ENCODE measurements at regions not wholly inside any gene's neighbourhood (a gene's known extent, or its start where the extent isn't known, plus 50 kb on each side); places are given as distances from the start of the nearest gene placed in this dataset.

DNA sequence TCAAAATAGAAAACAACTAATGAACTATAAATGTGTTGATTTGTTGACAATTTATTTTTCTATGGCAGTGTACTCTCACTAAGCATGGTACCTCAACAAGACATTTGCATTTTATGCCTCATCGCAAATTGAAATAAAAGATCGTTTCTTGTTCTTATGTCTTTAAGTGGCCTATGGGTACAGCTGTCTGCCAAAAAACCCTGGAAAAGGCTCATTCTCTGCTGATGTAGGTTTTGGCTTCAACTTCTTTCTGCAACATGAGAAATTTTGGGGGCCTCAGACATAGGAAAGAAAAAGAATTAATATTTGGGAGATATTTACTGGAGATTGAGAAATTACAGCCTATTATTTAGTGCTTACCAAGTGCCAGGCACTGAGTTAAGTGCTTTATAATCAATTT is 205.1 kb upstream of the DPP10 start (continued):
- TF ChIP-seq GABPA (IDR thresholded peaks at IDR 0.05 in 1 of 2, conservative IDR thresholded peaks at IDR 0.05 in 1 of 2) (no peak), NR2F2 (IDR thresholded peaks at IDR 0.05) (no peak)
- TF ChIP-seq, protein P1, sequence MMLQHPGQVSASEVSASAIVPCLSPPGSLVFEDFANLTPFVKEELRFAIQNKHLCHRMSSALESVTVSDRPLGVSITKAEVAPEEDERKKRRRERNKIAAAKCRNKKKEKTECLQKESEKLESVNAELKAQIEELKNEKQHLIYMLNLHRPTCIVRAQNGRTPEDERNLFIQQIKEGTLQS (IDR thresholded peaks at IDR 0.05) = no peak

DNA sequence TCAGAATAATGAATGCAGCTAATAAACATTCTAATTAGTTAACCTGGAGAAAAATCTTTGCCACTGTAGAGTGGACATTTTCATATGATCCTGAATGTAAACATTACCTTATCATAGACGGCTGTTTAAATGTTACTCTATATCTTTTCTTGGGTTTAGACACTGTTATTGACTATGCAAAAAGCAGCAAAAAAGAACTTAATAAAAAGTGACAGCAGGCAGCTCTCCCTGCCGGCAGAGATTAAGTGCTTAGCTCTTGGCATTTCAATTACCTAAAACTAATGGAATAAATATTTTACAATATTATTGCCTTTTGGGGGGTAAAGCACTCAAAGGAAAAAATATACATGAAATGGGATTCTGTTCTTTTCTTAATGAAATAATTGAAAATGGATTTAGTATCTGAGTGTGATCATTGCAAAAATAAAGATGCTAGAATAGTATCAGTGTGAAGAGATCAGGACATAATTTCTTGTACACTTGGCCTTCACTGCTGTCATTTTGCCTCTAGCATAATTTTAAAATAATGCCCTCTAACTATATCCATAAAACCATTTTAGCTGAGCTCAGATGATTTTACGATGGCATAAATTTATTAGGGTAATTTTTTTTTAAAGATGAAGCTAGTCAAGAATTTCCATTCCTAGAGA is 203.4 kb upstream of the DPP10 start:
- WGBS = 77% methylated on average over 3 of the region's 3 CpGs
- Histone ChIP-seq H3K4me3 (ENCODE audit: low read depth in 1 of 3, low read length in 3 of 3) (no peak overlapping the region), H3K36me3 (ENCODE audit: control insufficient read depth in 4 of 4, insufficient read depth in 3 of 4, low read depth in 1 of 4, low read length in 3 of 4) (no peaks in the 10 kb centered on the region), H3K9me3 (ENCODE audit: control insufficient read depth in 4 of 4, low read length in 3 of 4) (peaks cover 0 to 5% (median 2%) of the 10 kb centered on the region in 4 donors), H3K4me1 (ENCODE audit: control insufficient read depth in 4 of 4, insufficient read depth in 4 of 4, low read length in 3 of 4) (no peaks in the 10 kb centered on the region), H3K27ac (ENCODE audit: low read depth in 1 of 2, low read length in 2 of 2) (no peak overlapping the region), H3K27me3 (ENCODE audit: control insufficient read depth in 4 of 4, insufficient read depth in 4 of 4, low read length in 3 of 4) (no peaks in the 10 kb centered on the region), H3K9ac (ENCODE audit: low read depth in 1 of 2, low read length in 2 of 2) (no peak overlapping the region)
- TF ChIP-seq, protein P2, sequence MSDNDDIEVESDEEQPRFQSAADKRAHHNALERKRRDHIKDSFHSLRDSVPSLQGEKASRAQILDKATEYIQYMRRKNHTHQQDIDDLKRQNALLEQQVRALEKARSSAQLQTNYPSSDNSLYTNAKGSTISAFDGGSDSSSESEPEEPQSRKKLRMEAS (IDR thresholded peaks at IDR 0.05) = no peak
- no peak for TF ChIP-seq FOXA2 (IDR thresholded peaks at IDR 0.05)
- no peak for TF ChIP-seq YY1 (IDR thresholded peaks at IDR 0.05)
- TF ChIP-seq JUND (IDR thresholded peaks at IDR 0.05) = no peak
- TF ChIP-seq, protein P3, sequence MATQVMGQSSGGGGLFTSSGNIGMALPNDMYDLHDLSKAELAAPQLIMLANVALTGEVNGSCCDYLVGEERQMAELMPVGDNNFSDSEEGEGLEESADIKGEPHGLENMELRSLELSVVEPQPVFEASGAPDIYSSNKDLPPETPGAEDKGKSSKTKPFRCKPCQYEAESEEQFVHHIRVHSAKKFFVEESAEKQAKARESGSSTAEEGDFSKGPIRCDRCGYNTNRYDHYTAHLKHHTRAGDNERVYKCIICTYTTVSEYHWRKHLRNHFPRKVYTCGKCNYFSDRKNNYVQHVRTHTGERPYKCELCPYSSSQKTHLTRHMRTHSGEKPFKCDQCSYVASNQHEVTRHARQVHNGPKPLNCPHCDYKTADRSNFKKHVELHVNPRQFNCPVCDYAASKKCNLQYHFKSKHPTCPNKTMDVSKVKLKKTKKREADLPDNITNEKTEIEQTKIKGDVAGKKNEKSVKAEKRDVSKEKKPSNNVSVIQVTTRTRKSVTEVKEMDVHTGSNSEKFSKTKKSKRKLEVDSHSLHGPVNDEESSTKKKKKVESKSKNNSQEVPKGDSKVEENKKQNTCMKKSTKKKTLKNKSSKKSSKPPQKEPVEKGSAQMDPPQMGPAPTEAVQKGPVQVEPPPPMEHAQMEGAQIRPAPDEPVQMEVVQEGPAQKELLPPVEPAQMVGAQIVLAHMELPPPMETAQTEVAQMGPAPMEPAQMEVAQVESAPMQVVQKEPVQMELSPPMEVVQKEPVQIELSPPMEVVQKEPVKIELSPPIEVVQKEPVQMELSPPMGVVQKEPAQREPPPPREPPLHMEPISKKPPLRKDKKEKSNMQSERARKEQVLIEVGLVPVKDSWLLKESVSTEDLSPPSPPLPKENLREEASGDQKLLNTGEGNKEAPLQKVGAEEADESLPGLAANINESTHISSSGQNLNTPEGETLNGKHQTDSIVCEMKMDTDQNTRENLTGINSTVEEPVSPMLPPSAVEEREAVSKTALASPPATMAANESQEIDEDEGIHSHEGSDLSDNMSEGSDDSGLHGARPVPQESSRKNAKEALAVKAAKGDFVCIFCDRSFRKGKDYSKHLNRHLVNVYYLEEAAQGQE (IDR thresholded peaks at IDR 0.05) = no peak
- no peak for TF ChIP-seq TAF1 (conservative IDR thresholded peaks at IDR 0.05)
- TF ChIP-seq NR2F2 (IDR thresholded peaks at IDR 0.05) = no peak
- TF ChIP-seq, protein P1 (IDR thresholded peaks at IDR 0.05) = no peak
- TF ChIP-seq RXRA (IDR thresholded peaks at IDR 0.05) = no peak
- no peak for TF ChIP-seq RAD21 (IDR thresholded peaks at IDR 0.05)
- TF ChIP-seq EGR1 (IDR thresholded peaks at IDR 0.05; ENCODE audit: low read depth in 2 of 2) = no peak
- TF ChIP-seq HNF4A (conservative IDR thresholded peaks at IDR 0.05) = no peak
- TF ChIP-seq HNF4G (IDR thresholded peaks at IDR 0.05) = no peak
- TF ChIP-seq GABPA (IDR thresholded peaks at IDR 0.05 in 1 of 2, conservative IDR thresholded peaks at IDR 0.05 in 1 of 2) = no peak
- TF ChIP-seq SP1 (IDR thresholded peaks at IDR 0.05) = no peak
- TF ChIP-seq, protein P4, sequence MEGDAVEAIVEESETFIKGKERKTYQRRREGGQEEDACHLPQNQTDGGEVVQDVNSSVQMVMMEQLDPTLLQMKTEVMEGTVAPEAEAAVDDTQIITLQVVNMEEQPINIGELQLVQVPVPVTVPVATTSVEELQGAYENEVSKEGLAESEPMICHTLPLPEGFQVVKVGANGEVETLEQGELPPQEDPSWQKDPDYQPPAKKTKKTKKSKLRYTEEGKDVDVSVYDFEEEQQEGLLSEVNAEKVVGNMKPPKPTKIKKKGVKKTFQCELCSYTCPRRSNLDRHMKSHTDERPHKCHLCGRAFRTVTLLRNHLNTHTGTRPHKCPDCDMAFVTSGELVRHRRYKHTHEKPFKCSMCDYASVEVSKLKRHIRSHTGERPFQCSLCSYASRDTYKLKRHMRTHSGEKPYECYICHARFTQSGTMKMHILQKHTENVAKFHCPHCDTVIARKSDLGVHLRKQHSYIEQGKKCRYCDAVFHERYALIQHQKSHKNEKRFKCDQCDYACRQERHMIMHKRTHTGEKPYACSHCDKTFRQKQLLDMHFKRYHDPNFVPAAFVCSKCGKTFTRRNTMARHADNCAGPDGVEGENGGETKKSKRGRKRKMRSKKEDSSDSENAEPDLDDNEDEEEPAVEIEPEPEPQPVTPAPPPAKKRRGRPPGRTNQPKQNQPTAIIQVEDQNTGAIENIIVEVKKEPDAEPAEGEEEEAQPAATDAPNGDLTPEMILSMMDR (IDR thresholded peaks at IDR 0.05; ENCODE audit: low read depth, low read length, missing input control) = no peak
- DNase-seq (ENCODE audit: low spot score) = no peak

Measured in liver (tissue), 8 donors.